Adrenal gland (tissue), 5 donors: ENCODE measurements at regions not wholly inside any gene's neighbourhood (a gene's known extent, or its start where the extent isn't known, plus 50 kb on each side); places are given as distances from the start of the nearest gene placed in this dataset.

Experiments
- CTCF ChIP-seq, 6 experiments: fragments of 450-650 bp in 4 of 6; fragments of 200-600 bp in 2 of 6; sonication (generic) in 1 of 6; IDR thresholded peaks; 1 replicate in 5 of 6; 2 replicates in 1 of 6; pipeline versions ENCODE4 v1.5.1 to v1.8.0; 2016 to 2021; ENCODE audit warnings: antibody characterized with exemption in 6 of 6, mild to moderate bottlenecking in 2 of 6, moderate library complexity in 1 of 6
- POLR2A ChIP-seq, 2 donors: fragments of 450-650 bp; IDR thresholded peaks; one replicate each; pipeline ENCODE4 v1.6.1; 2017; ENCODE audit warnings: antibody characterized with exemption in 2 of 2, mild to moderate bottlenecking in 2 of 2, moderate library complexity in 1 of 2
- donor health status: DM: no; HTN: no; CAD: no.

GRCh38 chr5:91255396-91256141, 127.5 kb downstream of the ARRDC3 start:
- TF ChIP-seq POLR2A (IDR thresholded peaks at IDR 0.05) (no peak), CTCF (IDR thresholded peaks at IDR 0.05) (peak in 1 of 6 experiments; percentile 26)
